OCI-LY3 (cell line): ENCODE measurements at regions not wholly inside any gene's neighbourhood (a gene's known extent, or its start where the extent isn't known, plus 50 kb on each side); places are given as distances from the start of the nearest gene placed in this dataset.

Experiments
- H2AFZ ChIP-seq: fragments of 200-600, 300-600 bp; shearing (Covaris generic); 2 replicates; pipeline ENCODE4 v1.6.0; 2014; ENCODE audit warnings: antibody characterized with exemption, low read depth, low read length
- H3K27ac ChIP-seq: fragments of 200-600, 300-600 bp; sonication (generic); 2 replicates; pipeline ENCODE4 v1.5.1; 2014; ENCODE audit warnings: mild to moderate bottlenecking, low read length, moderate library complexity, mixed read lengths
- H3K27me3 ChIP-seq: fragments of 200-600, 300-600 bp; sonication (generic); 2 replicates; pipeline ENCODE4 v1.6.1; 2014; ENCODE audit warnings: low read depth, low read length, mixed read lengths
- H3K36me3 ChIP-seq: fragments of 200-600, 300-600 bp; sonication (generic); replicated peaks from 2 replicates; pipeline ENCODE3; 2014; ENCODE audit warnings: low read depth, low read length, mixed read lengths
- H3K4me1 ChIP-seq: fragments of 300-600, 200-600 bp; sonication (generic); 2 replicates; pipeline ENCODE4 v1.6.1; 2014; ENCODE audit warnings: low read length, mixed read lengths
- H3K4me2 ChIP-seq: fragments of 200-600, 300-600 bp; sonication (generic); 2 replicates; pipeline ENCODE4 v1.6.1; 2014; ENCODE audit warnings: low read length, mixed read lengths
- H3K4me3 ChIP-seq: fragments of 300-600, 200-600 bp; sonication (generic); 2 replicates; pipeline ENCODE4 v1.5.1; 2014; ENCODE audit warnings: antibody characterized with exemption, mild to moderate bottlenecking, low read length, moderate library complexity
- H3K79me2 ChIP-seq: fragments of 300-600, 200-600 bp; shearing (Covaris generic); 2 replicates; pipeline ENCODE4 v1.6.1; 2014; ENCODE audit warnings: mild to moderate bottlenecking, low read length, mixed read lengths
- H3K9ac ChIP-seq: fragments of 300-600, 200-600 bp; shearing (Covaris generic); 2 replicates; pipeline ENCODE4 v1.6.0; 2014; ENCODE audit warnings: mild to moderate bottlenecking, low read length, moderate library complexity
- H3K9me3 ChIP-seq: fragments of 200-600, 300-600 bp; shearing (Covaris generic); 2 replicates; pipeline ENCODE4 v1.6.1; 2014; ENCODE audit warnings: low read length, mixed read lengths; ENCODE audit not compliant: insufficient read depth
- H4K20me1 ChIP-seq: fragments of 200-600, 300-600 bp; sonication (generic); 2 replicates; pipeline ENCODE4 v1.6.1; 2016; ENCODE audit warnings: low read length, mixed read lengths; ENCODE audit not compliant: insufficient read depth
- EZH2phosphoT487 ChIP-seq: fragments of 200-600 bp; shearing (Covaris generic); IDR thresholded peaks from 2 replicates; pipeline ENCODE4 v1.6.1; 2018; ENCODE audit warnings: antibody characterized with exemption, mixed run types, low read depth
- TF ChIP-seq, protein P1 (sequence below): fragments of 200-600, 300-600 bp; sonication (generic); IDR thresholded peaks from 2 replicates; pipeline ENCODE4 v1.5.1; 2014; ENCODE audit warnings: antibody characterized with exemption, low read length, low read depth

DNA sequence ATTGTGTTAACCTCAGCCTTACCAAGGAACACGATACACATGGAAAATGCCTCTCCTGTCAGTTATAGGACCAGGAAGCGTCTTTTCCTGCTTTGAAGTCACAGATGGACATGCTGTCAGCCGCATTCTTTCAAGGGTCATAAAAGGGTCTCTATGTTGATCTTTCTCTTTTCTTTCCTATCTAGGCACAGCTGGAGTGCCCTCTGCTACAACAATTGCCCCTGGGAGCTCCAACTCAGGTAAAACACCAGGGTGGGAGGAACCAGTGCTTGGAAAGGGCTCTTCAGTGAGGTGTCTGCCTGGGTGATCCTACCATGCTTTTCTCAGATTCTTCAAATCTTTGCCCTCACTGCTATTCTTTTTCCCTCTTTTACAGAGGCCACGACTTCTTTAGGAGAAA lies 157.4 kb upstream of the CNTN1 start:
- TF ChIP-seq, protein P1, sequence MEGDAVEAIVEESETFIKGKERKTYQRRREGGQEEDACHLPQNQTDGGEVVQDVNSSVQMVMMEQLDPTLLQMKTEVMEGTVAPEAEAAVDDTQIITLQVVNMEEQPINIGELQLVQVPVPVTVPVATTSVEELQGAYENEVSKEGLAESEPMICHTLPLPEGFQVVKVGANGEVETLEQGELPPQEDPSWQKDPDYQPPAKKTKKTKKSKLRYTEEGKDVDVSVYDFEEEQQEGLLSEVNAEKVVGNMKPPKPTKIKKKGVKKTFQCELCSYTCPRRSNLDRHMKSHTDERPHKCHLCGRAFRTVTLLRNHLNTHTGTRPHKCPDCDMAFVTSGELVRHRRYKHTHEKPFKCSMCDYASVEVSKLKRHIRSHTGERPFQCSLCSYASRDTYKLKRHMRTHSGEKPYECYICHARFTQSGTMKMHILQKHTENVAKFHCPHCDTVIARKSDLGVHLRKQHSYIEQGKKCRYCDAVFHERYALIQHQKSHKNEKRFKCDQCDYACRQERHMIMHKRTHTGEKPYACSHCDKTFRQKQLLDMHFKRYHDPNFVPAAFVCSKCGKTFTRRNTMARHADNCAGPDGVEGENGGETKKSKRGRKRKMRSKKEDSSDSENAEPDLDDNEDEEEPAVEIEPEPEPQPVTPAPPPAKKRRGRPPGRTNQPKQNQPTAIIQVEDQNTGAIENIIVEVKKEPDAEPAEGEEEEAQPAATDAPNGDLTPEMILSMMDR = no peak
- no peak for TF ChIP-seq EZH2phosphoT487
- Histone ChIP-seq H4K20me1 (no peaks in the 10 kb centered on the region), H3K4me2 (no peak overlapping the region), H3K4me1 (no peaks in the 10 kb centered on the region), H3K9ac (no peak overlapping the region), H3K27ac (no peak overlapping the region), H2AFZ (no peak overlapping the region), H3K4me3 (no peak overlapping the region), H3K79me2 (no peaks in the 10 kb centered on the region), H3K9me3 (no peaks in the 10 kb centered on the region), H3K36me3 (no peaks in the 10 kb centered on the region), H3K27me3 (no peaks in the 10 kb centered on the region)

DNA sequence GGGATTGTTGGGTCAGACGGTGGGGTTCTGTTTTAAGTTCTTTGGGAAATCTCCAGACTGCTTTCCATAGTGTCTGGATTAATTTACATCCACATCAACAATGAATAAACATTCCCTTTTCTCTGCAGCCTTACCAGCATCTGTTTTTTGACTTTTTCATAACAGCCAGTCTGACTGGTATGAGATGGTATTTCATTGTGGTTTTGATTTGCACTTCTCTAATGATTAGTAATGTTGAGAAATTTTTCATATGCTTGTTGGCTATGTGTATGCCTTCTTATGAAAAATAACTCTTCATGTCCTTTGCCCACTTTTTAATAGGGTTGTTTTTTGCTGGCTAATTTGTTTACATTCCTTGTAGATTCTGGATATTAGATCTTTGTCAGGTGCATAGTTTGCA lies 140.8 kb upstream of the CNTN1 start:
- H3K9ac ChIP-seq = no peak overlapping the region
- H3K4me1 ChIP-seq = no peaks in the 10 kb centered on the region
- H3K9me3 ChIP-seq = no peaks in the 10 kb centered on the region
- H3K4me2 ChIP-seq = no peak overlapping the region
- no peaks in the 10 kb centered on the region for H3K36me3 ChIP-seq
- H3K27ac ChIP-seq = no peak overlapping the region
- no peaks in the 10 kb centered on the region for H4K20me1 ChIP-seq
- TF ChIP-seq EZH2phosphoT487 = no peak
- TF ChIP-seq, protein P1 = no peak
- no peaks in the 10 kb centered on the region for H3K79me2 ChIP-seq
- no peak overlapping the region for H3K4me3 ChIP-seq
- H2AFZ ChIP-seq = no peak overlapping the region
- no peaks in the 10 kb centered on the region for H3K27me3 ChIP-seq

DNA sequence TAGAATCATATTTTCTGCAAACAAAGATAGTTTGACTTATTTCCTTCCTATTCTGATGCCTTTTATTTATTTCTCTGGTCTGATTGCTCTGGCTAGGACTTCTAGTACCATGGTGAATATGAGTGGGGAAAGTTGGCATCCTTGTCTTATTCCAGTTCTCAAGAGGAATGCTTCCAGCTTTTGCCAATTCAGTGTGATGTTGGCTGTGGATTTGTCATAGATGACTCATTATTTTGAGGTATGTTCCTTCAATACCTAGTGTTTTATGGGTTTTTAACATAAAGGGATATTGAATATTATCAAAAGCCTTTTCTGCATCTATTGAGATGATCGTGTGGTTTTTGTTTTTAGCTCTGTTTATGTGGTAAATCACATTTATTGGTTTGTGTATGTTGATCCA lies 139.4 kb upstream of the CNTN1 start:
- TF ChIP-seq, protein P1 = no peak
- no peaks in the 10 kb centered on the region for H3K4me1 ChIP-seq

GRCh38 chr12:40557980-40558379 lies 134.3 kb upstream of the CNTN1 start:
- Histone ChIP-seq H3K36me3 (no peaks in the 10 kb centered on the region), H4K20me1 (no peaks in the 10 kb centered on the region), H3K79me2 (no peaks in the 10 kb centered on the region), H3K9me3 (no peaks in the 10 kb centered on the region), H2AFZ (no peak overlapping the region), H3K4me1 (peaks cover 24% of the 10 kb centered on the region), H3K9ac (no peak overlapping the region), H3K4me2 (no peak overlapping the region), H3K4me3 (no peak overlapping the region), H3K27ac (no peak overlapping the region), H3K27me3 (no peaks in the 10 kb centered on the region)
- TF ChIP-seq, protein P1 = no peak
- TF ChIP-seq EZH2phosphoT487 = no peak

More for the DNA sequence above, 139.4 kb upstream of the CNTN1 start:
- Histone ChIP-seq H3K27ac (no peak overlapping the region), H3K27me3 (no peaks in the 10 kb centered on the region), H3K36me3 (no peaks in the 10 kb centered on the region), H3K9ac (no peak overlapping the region), H3K4me3 (no peak overlapping the region), H3K79me2 (no peaks in the 10 kb centered on the region), H3K4me2 (no peak overlapping the region), H2AFZ (no peak overlapping the region), H3K9me3 (no peaks in the 10 kb centered on the region), H4K20me1 (no peaks in the 10 kb centered on the region)
